Epithelial cell of esophagus (primary cell): ENCODE measurements at regions not wholly inside any gene's neighbourhood (a gene's known extent, or its start where the extent isn't known, plus 50 kb on each side); places are given as distances from the start of the nearest gene placed in this dataset.

Source experiments
- DNase-seq: peaks from one replicate; pipeline ENCODE4 v3.0.0; 2010; ENCODE audit warnings: low read depth
- H3K4me3 ChIP-seq: 2 replicates; pipeline ENCODE4 v1.5.1; 2011; ENCODE audit warnings: mild to moderate bottlenecking, low read length, control low read depth
- CTCF ChIP-seq: IDR thresholded peaks from 2 replicates; pipeline ENCODE4 v1.5.1; 2011; ENCODE audit warnings: low read depth, mild to moderate bottlenecking, low read length, control low read depth, inconsistent platforms; ENCODE audit not compliant: insufficient read depth; ENCODE audit errors: missing control alignments

GRCh38 chr3:56977561-56977889, 82.9 kb upstream of the SPATA12 start:
- H3K4me3 ChIP-seq, result no peak overlapping the region
- no peak for DNase-seq
- TF ChIP-seq CTCF, result no peak

GRCh38 chr3:56976651-56977560, 83.6 kb upstream of the SPATA12 start:
- no peak overlapping the region for H3K4me3 ChIP-seq
- TF ChIP-seq CTCF, result no peak
- no peak for DNase-seq

- H3K4me3 ChIP-seq, result no peak overlapping the region
- TF ChIP-seq CTCF, result no peak
- no peak for DNase-seq
Observed at GRCh38 chr3:56975567-56975966, 84.9 kb upstream of the SPATA12 start.

DNA sequence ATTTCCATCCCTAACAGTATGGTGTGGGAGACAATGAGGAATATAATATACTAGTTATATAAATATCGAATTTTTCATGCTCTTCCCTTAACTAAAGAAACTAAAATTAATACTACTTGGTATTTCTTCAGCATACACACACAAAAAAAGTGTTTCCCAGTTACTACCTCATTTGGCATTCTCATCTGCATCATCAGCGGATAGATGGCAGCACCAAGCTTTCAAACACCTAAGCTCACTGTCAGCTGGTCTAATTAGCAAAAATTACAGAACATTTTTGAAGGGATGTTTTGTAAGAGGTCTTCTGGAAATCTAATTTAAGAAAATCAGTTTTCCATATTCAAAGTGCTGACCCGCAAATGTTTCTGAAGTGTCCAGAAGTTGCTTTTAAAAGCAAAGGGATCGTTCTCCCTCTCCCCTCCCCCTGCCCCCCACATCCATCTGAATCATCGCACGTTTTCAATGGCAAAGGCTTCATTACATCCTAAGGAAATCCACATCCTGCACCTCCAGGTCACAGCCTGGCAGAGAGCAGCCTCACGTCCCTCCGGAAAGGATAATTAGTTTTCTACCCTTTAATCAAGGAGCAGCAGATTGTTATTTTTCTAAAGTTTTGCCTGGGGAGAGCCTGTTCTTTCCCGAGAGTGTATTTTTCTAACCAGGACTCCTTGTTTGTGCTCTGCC, 86.1 kb upstream of the SPATA12 start:
- TF ChIP-seq CTCF, result no peak
- no peak for DNase-seq
- no peak overlapping the region for H3K4me3 ChIP-seq

- no peak overlapping the region for H3K4me3 ChIP-seq
- no peak for TF ChIP-seq CTCF
- no peak for DNase-seq
Observed at GRCh38 chr3:56971816-56972215, 88.6 kb upstream of the SPATA12 start.

- H3K4me3 ChIP-seq, result no peak overlapping the region
- no peak for TF ChIP-seq CTCF
- no peak for DNase-seq
Observed at GRCh38 chr3:56971261-56971660, 89.2 kb upstream of the SPATA12 start.
